Mammary epithelial cell (primary cell): ENCODE measurements at regions not wholly inside any gene's neighbourhood (a gene's known extent, or its start where the extent isn't known, plus 50 kb on each side); places are given as distances from the start of the nearest gene placed in this dataset.

ENCODE experiments used
- CTCF ChIP-seq, 2 donors: IDR thresholded peaks in 1 of 2; conservative IDR thresholded peaks in 1 of 2; 2 replicates each; pipeline ENCODE4 v1.5.1; 2011 to 2012; ENCODE audit warnings: inconsistent platforms in 2 of 2, low read length in 2 of 2, mild to moderate bottlenecking in 2 of 2, control low read depth in 1 of 2, low read depth in 1 of 2; ENCODE audit not compliant: insufficient read depth in 1 of 2; ENCODE audit errors: extremely low read depth in 1 of 2
- EZH2 ChIP-seq: IDR thresholded peaks from 2 replicates; pipeline ENCODE4 v1.6.1; 2012; ENCODE audit warnings: low read length, inconsistent platforms, borderline replicate concordance

- no peak for TF ChIP-seq CTCF (conservative IDR thresholded peaks at IDR 0.05 in 1 of 2, IDR thresholded peaks at IDR 0.05 in 1 of 2; ENCODE audit: extremely low read depth in 1 of 2, insufficient read depth in 1 of 2, low read depth in 1 of 2, low read length in 2 of 2)
- TF ChIP-seq EZH2 = no peak
Observed at GRCh38 chr22:27660306-27660705, 141.2 kb downstream of the MN1 start.
